GM12878 (cell line): ENCODE measurements at regions not wholly inside any gene's neighbourhood (a gene's known extent, or its start where the extent isn't known, plus 50 kb on each side); places are given as distances from the start of the nearest gene placed in this dataset.

Source experiments
- CTCF ChIP-seq, 3 experiments: IDR thresholded peaks in 2 of 3; conservative IDR thresholded peaks in 1 of 3; 2 replicates each; pipeline ENCODE4 v1.5.1; 2011; ENCODE audit warnings: low read depth in 3 of 3, low read length in 3 of 3, mild to moderate bottlenecking in 3 of 3, control low read depth in 2 of 3, moderate library complexity in 2 of 3, inconsistent platforms in 1 of 3, mixed read lengths in 1 of 3; ENCODE audit not compliant: control insufficient read depth in 2 of 3, insufficient read depth in 1 of 3; ENCODE audit errors: extremely low read depth in 1 of 3
- EP300 ChIP-seq, 2 experiments: fragments of 150-350 bp in 1 of 2; IDR thresholded peaks; 2 replicates each; pipeline ENCODE4 v1.6.1; 2011 to 2012; ENCODE audit warnings: low read depth in 2 of 2, low read length in 2 of 2, borderline replicate concordance in 1 of 2, improper control_type of control experiment in 1 of 2, inconsistent platforms in 1 of 2; ENCODE audit not compliant: control insufficient read depth in 1 of 2
- EZH2 ChIP-seq: IDR thresholded peaks from 2 replicates; pipeline ENCODE4 v1.6.1; 2012; ENCODE audit warnings: low read depth, mild to moderate bottlenecking, control low read depth, inconsistent platforms, low read length, borderline replicate concordance; ENCODE audit not compliant: control insufficient read depth
- IKZF1 ChIP-seq: fragments of 450-650 bp; conservative IDR thresholded peaks from 2 replicates; pipeline ENCODE4 v1.6.1; 2017; ENCODE audit warnings: antibody characterized with exemption, mild to moderate bottlenecking
- MYC ChIP-seq: IDR thresholded peaks from 2 replicates; pipeline ENCODE4 v1.6.1; 2011; ENCODE audit warnings: mild to moderate bottlenecking, low read length, moderate library complexity, inconsistent platforms; ENCODE audit not compliant: insufficient read depth, insufficient replicate concordance, insufficient read length, severe bottlenecking
- SIX5 ChIP-seq: IDR thresholded peaks from 2 replicates; pipeline ENCODE4 v1.6.1; 2011; ENCODE audit warnings: mild to moderate bottlenecking, low read depth, low read length, moderate library complexity; ENCODE audit not compliant: severe bottlenecking
- USF1 ChIP-seq: IDR thresholded peaks from 2 replicates; pipeline ENCODE4 v1.6.1; 2011; ENCODE audit warnings: borderline replicate concordance, low read depth, mild to moderate bottlenecking, moderate library complexity, mixed read lengths, low read length; ENCODE audit not compliant: insufficient read depth; ENCODE audit errors: extremely low read length
- ZSCAN29 ChIP-seq: fragments of 450-650 bp; IDR thresholded peaks from 2 replicates; pipeline ENCODE4 v1.6.1; 2017; ENCODE audit warnings: mild to moderate bottlenecking, moderate library complexity
- TF ChIP-seq, protein P1 (sequence below): IDR thresholded peaks from 2 replicates; pipeline ENCODE4 v1.6.1; 2012; ENCODE audit warnings: mild to moderate bottlenecking, low read depth, low read length

DNA sequence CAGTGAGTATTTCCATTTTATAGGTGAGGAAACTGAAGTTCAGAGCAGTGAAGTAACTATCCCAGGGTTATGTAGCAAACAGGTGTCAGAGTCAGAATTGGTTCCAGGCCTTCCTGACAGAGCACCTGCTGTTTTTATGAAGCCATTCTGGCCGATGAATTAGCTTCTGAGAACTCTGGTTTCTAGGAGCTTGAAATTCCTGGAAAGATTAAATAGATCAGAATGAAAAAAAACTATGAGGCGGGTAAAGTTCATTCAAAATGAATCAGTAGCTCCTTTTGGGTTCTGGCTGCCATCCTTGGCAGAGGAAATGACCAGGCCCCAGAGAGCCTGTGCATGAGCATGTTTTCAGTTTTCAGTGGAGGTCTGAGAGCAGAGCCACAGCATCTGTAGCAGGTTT, 59.3 kb upstream of the CFAP161 start:
- TF ChIP-seq EP300 (IDR thresholded peaks at IDR 0.05; ENCODE audit: borderline replicate concordance in 1 of 2, control insufficient read depth in 1 of 2, low read depth in 2 of 2, low read length in 2 of 2), result no peak
- TF ChIP-seq IKZF1, result no peak
- TF ChIP-seq MYC, result no peak
- no peak for TF ChIP-seq CTCF (IDR thresholded peaks at IDR 0.05 in 2 of 3, conservative IDR thresholded peaks at IDR 0.05 in 1 of 3; ENCODE audit: control insufficient read depth in 2 of 3, extremely low read depth in 1 of 3, insufficient read depth in 1 of 3, low read depth in 3 of 3, low read length in 3 of 3)
- TF ChIP-seq, protein P1, sequence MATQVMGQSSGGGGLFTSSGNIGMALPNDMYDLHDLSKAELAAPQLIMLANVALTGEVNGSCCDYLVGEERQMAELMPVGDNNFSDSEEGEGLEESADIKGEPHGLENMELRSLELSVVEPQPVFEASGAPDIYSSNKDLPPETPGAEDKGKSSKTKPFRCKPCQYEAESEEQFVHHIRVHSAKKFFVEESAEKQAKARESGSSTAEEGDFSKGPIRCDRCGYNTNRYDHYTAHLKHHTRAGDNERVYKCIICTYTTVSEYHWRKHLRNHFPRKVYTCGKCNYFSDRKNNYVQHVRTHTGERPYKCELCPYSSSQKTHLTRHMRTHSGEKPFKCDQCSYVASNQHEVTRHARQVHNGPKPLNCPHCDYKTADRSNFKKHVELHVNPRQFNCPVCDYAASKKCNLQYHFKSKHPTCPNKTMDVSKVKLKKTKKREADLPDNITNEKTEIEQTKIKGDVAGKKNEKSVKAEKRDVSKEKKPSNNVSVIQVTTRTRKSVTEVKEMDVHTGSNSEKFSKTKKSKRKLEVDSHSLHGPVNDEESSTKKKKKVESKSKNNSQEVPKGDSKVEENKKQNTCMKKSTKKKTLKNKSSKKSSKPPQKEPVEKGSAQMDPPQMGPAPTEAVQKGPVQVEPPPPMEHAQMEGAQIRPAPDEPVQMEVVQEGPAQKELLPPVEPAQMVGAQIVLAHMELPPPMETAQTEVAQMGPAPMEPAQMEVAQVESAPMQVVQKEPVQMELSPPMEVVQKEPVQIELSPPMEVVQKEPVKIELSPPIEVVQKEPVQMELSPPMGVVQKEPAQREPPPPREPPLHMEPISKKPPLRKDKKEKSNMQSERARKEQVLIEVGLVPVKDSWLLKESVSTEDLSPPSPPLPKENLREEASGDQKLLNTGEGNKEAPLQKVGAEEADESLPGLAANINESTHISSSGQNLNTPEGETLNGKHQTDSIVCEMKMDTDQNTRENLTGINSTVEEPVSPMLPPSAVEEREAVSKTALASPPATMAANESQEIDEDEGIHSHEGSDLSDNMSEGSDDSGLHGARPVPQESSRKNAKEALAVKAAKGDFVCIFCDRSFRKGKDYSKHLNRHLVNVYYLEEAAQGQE, result no peak
- TF ChIP-seq USF1, result no peak
- TF ChIP-seq ZSCAN29, result no peak
- TF ChIP-seq EZH2, result no peak
- TF ChIP-seq SIX5, result no peak
